Stimulated activated CD4-positive, alpha-beta T cell treated with anti-CD3 and anti-CD28 coated beads, TNF-alpha, amount 100 ng/mL, for 1 hour (primary cell): ENCODE measurements at regions not wholly inside any gene's neighbourhood (a gene's known extent, or its start where the extent isn't known, plus 50 kb on each side); places are given as distances from the start of the nearest gene placed in this dataset.
"Not testable (repeated sequence)": the region's sequence is repeated elsewhere in the genome, so short reads cannot be mapped to it uniquely, and the experiment has no call there.

Source experiments
- DNase-seq, 3 donors: peaks; one replicate each; pipeline ENCODE4 v3.0.0-alpha.2; 2020; ENCODE audit warnings: low read depth in 3 of 3, low spot score in 1 of 3

- DNase-seq: no peak
These were observed 355.4 kb downstream of the CD83 start for GRCh38 chr6:14472986-14473337.

- DNase-seq: no peak
These were observed 357.2 kb downstream of the CD83 start for GRCh38 chr6:14474816-14475215.

GRCh38 chr6:14475306-14475705 is 357.7 kb downstream of the CD83 start:
- no peak for DNase-seq

GRCh38 chr6:14476793-14477531 is 359.4 kb downstream of the CD83 start:
- no peak for DNase-seq

- DNase-seq: no peak
These were observed 360.0 kb downstream of the CD83 start for GRCh38 chr6:14477559-14477958.

DNA sequence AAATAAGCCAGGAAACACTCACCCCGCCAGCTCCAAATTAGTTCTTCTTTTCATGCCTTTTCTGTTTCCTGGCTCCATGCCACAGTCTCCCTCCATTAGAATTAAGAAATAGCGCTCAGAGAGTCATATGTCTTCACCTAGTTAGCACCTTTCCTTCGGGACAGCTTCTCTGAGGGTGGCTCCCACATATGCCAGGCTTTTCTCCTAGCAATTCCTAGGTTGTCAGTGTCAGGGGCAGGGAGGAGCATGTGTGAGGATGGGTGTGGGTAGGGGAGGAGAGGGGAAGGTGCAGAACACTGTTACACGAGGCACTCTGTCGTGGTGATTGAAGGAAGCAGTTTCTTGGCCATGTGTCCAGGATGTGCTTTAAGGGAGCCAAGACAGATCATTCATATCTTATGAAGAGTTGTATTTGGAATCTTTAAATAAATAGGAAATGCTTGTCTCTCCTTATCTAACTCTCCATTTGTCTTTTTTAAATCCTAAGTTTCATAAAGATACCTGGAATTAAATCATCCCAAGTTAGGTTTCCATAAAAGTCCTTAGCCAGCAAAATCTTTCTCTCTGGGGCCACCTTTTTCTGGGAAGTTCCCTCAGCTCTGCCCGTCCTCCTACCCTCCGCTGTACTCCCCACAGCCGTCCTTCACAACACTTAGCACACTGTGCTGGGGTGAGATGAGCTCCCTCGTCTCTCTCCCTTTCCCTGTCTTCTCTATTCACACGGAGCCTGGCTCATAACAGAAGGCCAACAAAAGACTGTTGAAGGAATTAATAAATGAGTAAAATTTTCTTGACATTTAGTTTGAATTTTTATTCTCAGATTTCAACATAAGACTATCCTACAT is 361.0 kb downstream of the CD83 start:
- DNase-seq: no peak

GRCh38 chr6:14481946-14482345 is 364.4 kb downstream of the CD83 start:
- DNase-seq: not testable (repeated sequence)

GRCh38 chr6:14487625-14488024 is 370.1 kb downstream of the CD83 start:
- DNase-seq: no peak

DNA sequence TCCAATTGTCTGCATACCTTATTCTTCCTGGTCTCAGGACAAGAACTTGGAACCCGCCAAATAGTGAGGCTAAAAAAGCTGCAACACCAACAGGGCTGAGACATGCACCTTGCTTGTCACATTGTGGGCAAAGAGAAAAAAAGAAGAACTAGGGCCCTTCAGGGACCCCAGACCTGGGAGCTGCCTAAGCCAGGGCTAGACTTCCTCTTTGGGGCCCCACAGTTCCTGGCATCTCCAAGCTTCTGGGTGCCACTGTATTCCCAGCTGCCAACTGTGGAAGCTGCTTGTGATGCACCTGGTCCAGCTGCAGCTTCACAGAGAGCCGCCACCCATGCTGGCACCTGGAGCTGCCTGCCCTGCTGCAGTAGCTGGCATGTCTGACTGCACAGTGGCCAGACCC is 370.6 kb downstream of the CD83 start:
- no peak for DNase-seq

DNA sequence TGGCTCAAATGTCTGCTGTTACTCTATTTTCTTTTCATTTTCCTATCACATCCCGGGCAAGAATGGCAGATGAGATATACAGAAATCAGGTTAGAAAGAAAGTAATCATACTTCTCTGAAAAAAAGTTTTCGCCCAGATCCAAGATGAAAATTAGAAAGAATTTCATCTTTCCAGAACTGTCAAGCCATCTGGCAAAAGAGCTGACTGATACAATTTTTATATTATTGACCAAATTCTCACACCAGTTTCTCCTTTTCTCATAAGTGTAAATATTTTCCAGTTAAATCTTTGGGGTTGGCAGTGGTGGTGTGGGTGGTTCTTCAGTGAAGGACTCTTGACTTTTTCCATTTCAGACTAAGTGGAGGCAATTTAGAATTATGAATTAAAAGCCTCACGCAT is 371.9 kb downstream of the CD83 start:
- no peak for DNase-seq

- DNase-seq: no peak
These were observed 381.2 kb downstream of the CD83 start for GRCh38 chr6:14498748-14499147.

- no peak for DNase-seq
These were observed 381.7 kb downstream of the CD83 start for GRCh38 chr6:14499309-14499708.

DNA sequence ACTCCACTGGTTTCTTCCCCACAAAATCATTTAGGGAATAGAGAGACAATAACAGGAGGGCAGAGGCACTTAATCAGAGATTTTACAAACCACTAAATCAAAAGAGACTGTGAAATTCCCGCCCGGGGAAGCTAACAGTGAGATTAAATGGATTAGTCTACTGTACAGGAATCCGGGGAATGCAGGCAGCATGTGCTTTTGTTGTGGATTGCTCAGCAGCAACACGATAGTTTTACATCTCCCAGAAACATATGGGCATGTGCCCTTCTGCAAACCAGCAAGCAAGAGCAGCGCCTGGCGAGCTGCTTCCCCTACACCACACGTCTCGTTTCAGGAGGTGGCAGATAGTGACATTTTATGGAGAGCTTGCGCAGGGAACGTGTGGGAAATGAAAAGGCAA is 382.3 kb downstream of the CD83 start:
- DNase-seq: no peak

DNA sequence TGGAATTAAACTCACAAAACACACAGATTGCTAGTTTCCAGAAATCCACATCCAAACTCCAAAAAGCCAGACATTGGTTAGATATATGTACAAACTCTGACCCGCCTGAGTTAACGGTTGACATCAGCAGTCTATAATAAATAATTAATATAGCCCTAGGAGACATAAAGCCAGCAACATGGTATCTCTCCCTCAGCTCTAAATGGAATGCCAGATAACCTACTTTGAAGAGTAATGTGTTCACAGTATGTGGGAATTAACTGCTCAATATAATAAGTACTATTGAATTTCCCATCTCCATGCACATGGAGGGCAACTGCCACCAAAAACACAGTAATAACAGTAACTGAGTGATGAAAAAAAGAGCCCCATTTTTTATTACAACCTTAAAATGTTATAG is 383.2 kb downstream of the CD83 start:
- DNase-seq: no peak

GRCh38 chr6:14501240-14501639 is 383.7 kb downstream of the CD83 start:
- no peak for DNase-seq

GRCh38 chr6:14501914-14502313 is 384.3 kb downstream of the CD83 start:
- no peak for DNase-seq

DNA sequence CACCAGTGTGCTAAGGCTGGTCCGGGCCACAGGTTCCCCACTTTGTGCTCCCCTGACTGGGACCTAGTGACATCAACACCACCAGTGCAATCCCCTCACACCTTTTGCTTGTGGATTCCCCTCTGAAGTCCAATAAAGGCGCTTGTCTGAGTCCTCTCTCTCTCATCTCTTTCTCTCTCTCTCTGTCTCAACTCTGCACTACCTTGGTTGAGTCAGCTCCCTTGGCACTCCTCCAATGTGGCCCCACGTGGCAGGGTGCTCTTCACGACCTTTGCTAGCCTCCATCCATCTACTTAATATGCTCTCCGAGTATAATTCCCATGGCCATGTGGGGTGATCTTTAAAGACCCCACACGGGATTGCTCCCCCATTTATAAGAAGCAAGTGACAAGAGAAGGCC is 385.0 kb downstream of the CD83 start:
- no peak for DNase-seq

DNA sequence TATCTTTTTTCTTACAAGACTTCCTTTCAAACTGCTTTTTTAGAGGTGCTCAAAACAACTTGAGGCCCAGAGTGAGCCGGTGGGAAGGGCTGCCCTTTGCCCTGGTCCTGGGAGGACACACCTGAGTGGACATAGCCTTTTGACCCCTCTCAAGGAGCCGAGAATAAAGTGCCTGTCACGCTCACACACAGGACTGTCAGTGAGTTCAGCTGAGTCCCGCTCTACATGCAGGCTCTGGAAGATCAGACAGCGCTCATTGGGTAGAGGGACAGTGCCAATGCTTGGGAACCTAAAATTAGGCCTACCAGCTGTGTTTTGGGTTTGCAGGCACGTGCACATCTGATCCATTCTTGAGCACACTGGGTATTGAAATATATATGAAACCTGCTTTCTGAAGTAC is 387.8 kb downstream of the CD83 start:
- no peak for DNase-seq

DNA sequence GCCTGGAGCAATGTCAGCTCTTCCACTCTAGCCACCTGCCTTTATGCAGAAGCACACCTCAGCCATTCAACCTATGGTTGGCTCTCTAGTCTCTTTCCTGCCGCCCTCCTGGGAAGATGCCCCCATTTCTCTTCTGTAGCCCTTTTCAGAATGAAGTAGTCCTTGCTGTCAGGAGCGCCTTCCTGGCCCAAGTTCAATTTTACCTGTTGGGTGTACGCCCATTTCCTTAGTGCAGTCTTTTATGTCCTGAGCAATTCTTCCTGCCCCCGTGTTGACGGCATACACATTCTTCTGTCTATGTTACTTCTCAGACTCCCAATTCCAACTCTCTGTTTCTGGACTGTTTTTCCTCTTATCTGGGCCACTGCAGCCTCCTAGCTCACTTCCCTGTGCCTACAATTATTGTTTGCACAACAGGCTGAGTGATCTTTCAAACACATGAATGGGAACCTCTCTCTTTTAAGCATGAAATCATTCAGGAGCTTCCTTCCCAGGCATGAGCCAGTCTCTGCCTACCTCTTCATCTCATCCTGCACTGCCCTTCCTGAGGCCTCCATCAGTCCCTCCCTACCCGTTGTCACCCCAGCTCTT is 389.2 kb downstream of the CD83 start:
- DNase-seq: no peak

- no peak for DNase-seq
These were observed 391.5 kb downstream of the CD83 start for GRCh38 chr6:14509120-14509519.

DNA sequence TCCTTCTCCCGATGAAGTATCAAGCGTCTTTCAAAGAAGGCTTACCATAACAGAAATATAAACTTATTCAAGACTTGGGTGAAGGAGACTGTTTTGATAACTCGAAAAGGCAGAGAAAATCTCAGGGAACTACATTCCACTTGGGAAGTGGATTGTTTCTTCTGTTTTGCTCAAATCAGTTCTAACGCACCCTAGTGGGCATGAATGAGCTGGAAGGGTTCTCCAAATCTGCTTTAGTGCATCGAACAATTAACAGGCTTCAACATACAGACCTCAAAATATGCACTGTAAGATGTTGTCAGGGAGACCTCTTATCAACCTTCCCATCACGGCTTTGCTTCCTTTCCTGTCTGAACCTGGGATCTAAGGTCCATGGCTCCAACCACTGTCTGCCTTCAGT is 392.5 kb downstream of the CD83 start:
- DNase-seq: no peak

DNA sequence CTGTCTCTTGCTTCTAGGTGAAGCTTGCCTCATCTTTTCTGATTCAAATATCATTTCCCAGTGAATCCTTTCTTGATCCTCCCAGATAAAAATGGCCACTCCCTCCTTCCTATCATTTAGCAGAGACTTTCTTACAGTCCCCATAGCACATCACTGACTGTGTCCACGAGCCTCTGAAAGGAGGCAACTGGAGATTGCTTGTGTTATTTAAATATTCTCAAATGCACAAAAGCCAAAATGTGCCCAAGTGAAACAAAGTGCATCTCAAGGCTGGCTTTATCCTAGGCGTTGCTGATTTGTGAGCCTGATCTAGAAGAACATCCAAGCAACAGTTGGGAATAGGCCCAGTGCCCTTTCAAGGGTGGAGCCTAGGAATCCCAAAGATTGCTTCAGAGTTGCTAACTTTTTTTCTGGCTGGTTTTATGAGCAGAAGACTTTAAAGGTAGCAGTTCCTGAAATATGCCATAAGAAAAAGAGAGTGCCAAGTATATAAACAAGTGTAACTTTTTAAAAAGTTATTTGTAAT is 393.6 kb downstream of the CD83 start:
- DNase-seq: no peak
